ENCODE measurements at regions not wholly inside any gene's neighbourhood (a gene's known extent, or its start where the extent isn't known, plus 50 kb on each side); places are given as distances from the start of the nearest gene placed in this dataset.

GRCh38 chr4:18749391-18749790 is 727.8 kb upstream of the LCORL start:
- Histone ChIP-seq H2BK12ac (ENCODE audit: insufficient read length, low read depth, low read length) (no peak overlapping the region), H3K27ac (ENCODE audit: insufficient read length, low read depth, low read length) (no peak overlapping the region), H4K8ac (replicated peaks; ENCODE audit: insufficient read length, low read depth, low read length) (no peak overlapping the region), H2AFZ (ENCODE audit: low read length) (no peak overlapping the region), H3K9me3 (ENCODE audit: control insufficient read depth, low read depth, low read length) (no peaks in the 10 kb centered on the region), H3K9ac (ENCODE audit: extremely low read depth, insufficient read length, low read length) (no peak overlapping the region), H4K91ac (ENCODE audit: insufficient read length, low read depth, low read length) (no peak overlapping the region), H3K56ac (ENCODE audit: insufficient read length, low read depth, low read length) (no peak overlapping the region), H3K14ac (ENCODE audit: insufficient read depth, low read length) (no peak overlapping the region), H3K79me1 (ENCODE audit: insufficient read depth, low read depth, low read length, poor library complexity, severe bottlenecking) (no peaks in the 10 kb centered on the region), H3K4me1 (ENCODE audit: insufficient read depth, low read length) (peaks cover 5% of the 10 kb centered on the region; the same call in 1 of the 2 replicates), H2AK5ac (ENCODE audit: insufficient read length, low read length) (no peak overlapping the region), H3K18ac (ENCODE audit: insufficient read length, low read depth, low read length) (no peak overlapping the region), H3K23me2 (ENCODE audit: insufficient read length, low read depth, low read length, poor library complexity, severe bottlenecking) (no peaks in the 10 kb centered on the region), H3K23ac (ENCODE audit: insufficient read length, low read depth, low read length) (no peak overlapping the region), H2BK15ac (ENCODE audit: low read depth, low read length) (no peak overlapping the region), H3K4me2 (ENCODE audit: insufficient read depth, insufficient read length, low read length) (no peak overlapping the region), H2BK5ac (ENCODE audit: insufficient read length, low read length) (no peak overlapping the region), H2BK20ac (ENCODE audit: low read depth, low read length, poor library complexity, severe bottlenecking) (no peak overlapping the region), H3K27me3 (ENCODE audit: insufficient read depth, low read length) (no peaks in the 10 kb centered on the region), H3K4ac (ENCODE audit: low read depth, low read length) (no peak overlapping the region), H2BK120ac (ENCODE audit: low read depth, low read length, poor library complexity, severe bottlenecking) (no peak overlapping the region), H4K5ac (ENCODE audit: insufficient read length, low read depth, low read length) (no peak overlapping the region), H3K79me2 (ENCODE audit: insufficient read depth, low read length) (no peaks in the 10 kb centered on the region), H4K20me1 (ENCODE audit: control insufficient read depth, insufficient read depth, insufficient read length) (no peaks in the 10 kb centered on the region), H3T11ph (ENCODE audit: low read length) (no peak overlapping the region)
- no CpG with 5 or more reads among the region's 2 CpGs for WGBS (ENCODE audit: extremely low coverage, insufficient read length, low lambda C conversion rate)
- Mint-ChIP-seq H3K4me1 (peaks cover 3 to 4% of the 10 kb centered on the region in 2 experiments), H3K36me3 (ENCODE audit: insufficient read depth in 1 of 3, low read depth in 3 of 3) (peaks cover 0 to 5% (median 0%) of the 10 kb centered on the region in 3 experiments; a peak in 2 of 7 replicates), H3K4me3 (no peak overlapping the region), H3K27ac (no peak overlapping the region), H3K9me3 (peaks cover 0 to 7% of the 10 kb centered on the region in 2 experiments; a peak in 4 of 5 replicates), H3K27me3 (ENCODE audit: low read depth) (no peaks in the 10 kb centered on the region)
- no peak for DNase-seq
- no peak for TF ChIP-seq CTCF (conservative IDR thresholded peaks at IDR 0.05)
